ENCODE measurements at regions not wholly inside any gene's neighbourhood (a gene's known extent, or its start where the extent isn't known, plus 50 kb on each side); places are given as distances from the start of the nearest gene placed in this dataset.

- no peak for FAIRE-seq
- CTCF ChIA-PET (ENCODE audit: low intra/inter-chr PET ratio) = no interaction called here
Measured at GRCh38 chr2:15058721-15059157, 426.2 kb downstream of the LRATD1 start.

More at GRCh38 chr2:15058721-15059157, 426.2 kb downstream of the LRATD1 start:
- no peak overlapping the region for H3K4me2 ChIP-seq (ENCODE audit: insufficient read depth, low read length)
- H3K4me3 ChIP-seq = no peak overlapping the region
- no TSS peak for BruUV-seq (replicated peaks)
- no peak overlapping the region for H3K27ac ChIP-seq (ENCODE audit: extremely low read depth, low read depth, low read length)
- no peaks in the 10 kb centered on the region for H3K36me3 ChIP-seq (ENCODE audit: control insufficient read depth, insufficient read depth, low read length)
- no peak for DNase-seq (ENCODE audit: extremely low read depth in 1 of 4, low spot score in 3 of 4)
- no peaks in the 10 kb centered on the region for H3K4me1 ChIP-seq (replicated peaks in 1 of 2; ENCODE audit: control insufficient read depth in 2 of 2, insufficient read depth in 2 of 2, low read length in 2 of 2)
- in situ Hi-C loops (cut with MboI) = no loop called here
- no peaks in the 10 kb centered on the region for H3K9me3 ChIP-seq (replicated peaks; ENCODE audit: control insufficient read depth, insufficient read depth, low read depth, low read length)
- no peak overlapping the region for H3K9ac ChIP-seq (ENCODE audit: insufficient read depth in 1 of 2, low read depth in 2 of 2, low read length in 2 of 2)
- ATAC-seq = no peak
- H3K9me1 ChIP-seq (ENCODE audit: control insufficient read depth, insufficient read depth, low read length) = no peaks in the 10 kb centered on the region
- no peaks in the 10 kb centered on the region for H3K79me2 ChIP-seq (ENCODE audit: control insufficient read depth, insufficient read depth, low read length)
- no peak for TF ChIP-seq POLR2G (IDR thresholded peaks at IDR 0.05; ENCODE audit: low read depth, low read length)
- no peak for TF ChIP-seq TAF1 (IDR thresholded peaks at IDR 0.05; ENCODE audit: control insufficient read depth, extremely low read depth, insufficient read depth, low read length, severe bottlenecking)
- TF ChIP-seq TFE3 (CRISPR knock-in tag; IDR thresholded peaks at IDR 0.05) = no peak
- TF ChIP-seq ZKSCAN1 (IDR thresholded peaks at IDR 0.05; ENCODE audit: low read depth, low read length) = no peak
- TF ChIP-seq, protein P1, sequence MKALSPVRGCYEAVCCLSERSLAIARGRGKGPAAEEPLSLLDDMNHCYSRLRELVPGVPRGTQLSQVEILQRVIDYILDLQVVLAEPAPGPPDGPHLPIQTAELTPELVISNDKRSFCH (CRISPR knock-in tag; IDR thresholded peaks at IDR 0.05) = no peak
- TF ChIP-seq, protein P1 (tag; IDR thresholded peaks at IDR 0.05) = no peak
- no peak for TF ChIP-seq KAT7 (CRISPR knock-in tag; IDR thresholded peaks at IDR 0.05; ENCODE audit: borderline replicate concordance)
- no peak for TF ChIP-seq RFX1 (IDR thresholded peaks at IDR 0.05)
- no peak for TF ChIP-seq LEF1 (IDR thresholded peaks at IDR 0.05)
- no peak for TF ChIP-seq MAFG (tag; conservative IDR thresholded peaks at IDR 0.05)
- TF ChIP-seq ZNF23 (CRISPR knock-in tag; IDR thresholded peaks at IDR 0.05) = no peak
- no peak for TF ChIP-seq PRPF4 (IDR thresholded peaks at IDR 0.05; ENCODE audit: insufficient read depth, low read depth, low read length, poor library complexity, severe bottlenecking)
- no peak for TF ChIP-seq RNF219 (CRISPR knock-in tag; IDR thresholded peaks at IDR 0.05)
- TF ChIP-seq PURB (CRISPR knock-in tag; IDR thresholded peaks at IDR 0.05; ENCODE audit: low read depth) = no peak
- H2AFZ ChIP-seq (ENCODE audit: low read depth, low read length) = no peak overlapping the region
- H3K27me3 ChIP-seq (ENCODE audit: control insufficient read depth in 2 of 2, insufficient read depth in 2 of 2, low read length in 2 of 2) = no peaks in the 10 kb centered on the region
- 0% methylated on average over 3 of the region's 3 CpGs for WGBS (ENCODE audit: insufficient coverage, low coverage, missing lambda C conversion rate)
- H4K20me1 ChIP-seq (replicated peaks; ENCODE audit: control insufficient read depth, insufficient read depth, low read length) = no peaks in the 10 kb centered on the region
- POLR2A ChIA-PET = interaction anchor here (1.5 kb wide), 1 partner anchor 14 kb away, joined by 4 read pairs; no protein-coding TSS in a partner anchor
- intact Hi-C loops (cut with micrococcal nuclease) = no loop called here

All from K562 (cell line).